ENCODE measurements at regions not wholly inside any gene's neighbourhood (a gene's known extent, or its start where the extent isn't known, plus 50 kb on each side); places are given as distances from the start of the nearest gene placed in this dataset.
"Not testable (repeated sequence)": the region's sequence is repeated elsewhere in the genome, so short reads cannot be mapped to it uniquely, and the experiment has no call there.

GRCh38 chr12:42708374-42708773 is 118.8 kb upstream of the PRICKLE1 start:
- H3K36me3 ChIP-seq (ENCODE audit: control insufficient read depth in 1 of 2, insufficient read depth in 2 of 2, low read length in 1 of 2); DNase-seq; intact Hi-C loops (cut with DNase I): not testable (repeated sequence)

GRCh38 chr12:42707312-42708226 is 118.0 kb upstream of the PRICKLE1 start:
- 92 to 96% methylated on average over 11 of the region's 11 CpGs for WGBS, 2 donors
- ATAC-seq (ENCODE audit: low FRiP score): no peak
- Histone ChIP-seq H3K9me3 (ENCODE audit: control insufficient read depth, low read length) (no peaks in the 10 kb centered on the region), H3K4me3 (ENCODE audit: low read length in 2 of 2) (no peak overlapping the region), H3K36me3 (ENCODE audit: control insufficient read depth in 1 of 2, insufficient read depth in 2 of 2, low read length in 1 of 2) (no peaks in the 10 kb centered on the region), H3K27ac (ENCODE audit: low read depth in 1 of 2, low read length in 2 of 2) (no peak overlapping the region), H3K27me3 (ENCODE audit: control insufficient read depth in 1 of 2, insufficient read depth in 2 of 2, low read length in 1 of 2) (no peaks in the 10 kb centered on the region), H3K4me1 (ENCODE audit: control insufficient read depth in 1 of 2, insufficient read depth in 2 of 2, low read length in 2 of 2) (no peaks in the 10 kb centered on the region)
- no peak for DNase-seq
- intact Hi-C loops (cut with DNase I): no loop called here

More at GRCh38 chr12:42708374-42708773, 118.8 kb upstream of the PRICKLE1 start:
- not testable (repeated sequence) for ATAC-seq (ENCODE audit: low FRiP score); H3K4me1 ChIP-seq (ENCODE audit: control insufficient read depth in 1 of 2, insufficient read depth in 2 of 2, low read length in 2 of 2); H3K27ac ChIP-seq (ENCODE audit: low read depth in 1 of 2, low read length in 2 of 2); H3K27me3 ChIP-seq (ENCODE audit: control insufficient read depth in 1 of 2, insufficient read depth in 2 of 2, low read length in 1 of 2); H3K4me3 ChIP-seq (ENCODE audit: low read length in 2 of 2); H3K9me3 ChIP-seq (ENCODE audit: control insufficient read depth, low read length)
- 80 to 87% methylated on average over 6 of the region's 6 CpGs for WGBS, 2 donors

- no peaks in the 10 kb centered on the region for H3K36me3 ChIP-seq (ENCODE audit: control insufficient read depth in 1 of 2, insufficient read depth in 2 of 2, low read length in 1 of 2)
- intact Hi-C loops (cut with DNase I): no loop called here
- no peaks in the 10 kb centered on the region for H3K4me1 ChIP-seq (ENCODE audit: control insufficient read depth in 1 of 2, insufficient read depth in 2 of 2, low read length in 2 of 2)
- H3K27me3 ChIP-seq (ENCODE audit: control insufficient read depth in 1 of 2, insufficient read depth in 2 of 2, low read length in 1 of 2): no peaks in the 10 kb centered on the region
- no peak for ATAC-seq (ENCODE audit: low FRiP score)
- no peak overlapping the region for H3K27ac ChIP-seq (ENCODE audit: low read depth in 1 of 2, low read length in 2 of 2)
- WGBS, 2 donors: 93 to 100% methylated on average over 1 of the region's 1 CpG
- H3K4me3 ChIP-seq (ENCODE audit: low read length in 2 of 2): no peak overlapping the region
- DNase-seq: no peak
- no peaks in the 10 kb centered on the region for H3K9me3 ChIP-seq (ENCODE audit: control insufficient read depth, low read length)
Measured at GRCh38 chr12:42706321-42706720, 116.8 kb upstream of the PRICKLE1 start.

GRCh38 chr12:42705863-42706262 is 116.3 kb upstream of the PRICKLE1 start:
- no peaks in the 10 kb centered on the region for H3K36me3 ChIP-seq (ENCODE audit: control insufficient read depth in 1 of 2, insufficient read depth in 2 of 2, low read length in 1 of 2)
- intact Hi-C loops (cut with DNase I): no loop called here
- no peak overlapping the region for H3K27ac ChIP-seq (ENCODE audit: low read depth in 1 of 2, low read length in 2 of 2)
- H3K9me3 ChIP-seq (ENCODE audit: control insufficient read depth, low read length): no peaks in the 10 kb centered on the region
- H3K4me1 ChIP-seq (ENCODE audit: control insufficient read depth in 1 of 2, insufficient read depth in 2 of 2, low read length in 2 of 2): no peaks in the 10 kb centered on the region
- ATAC-seq (ENCODE audit: low FRiP score): peak; percentile 56
- H3K27me3 ChIP-seq (ENCODE audit: control insufficient read depth in 1 of 2, insufficient read depth in 2 of 2, low read length in 1 of 2): no peaks in the 10 kb centered on the region
- H3K4me3 ChIP-seq (ENCODE audit: low read length in 2 of 2): no peak overlapping the region
- DNase-seq: peak; percentile 58 to 75
- 31 to 34% methylated on average over 4 of the region's 4 CpGs for WGBS, 2 donors

- ATAC-seq (ENCODE audit: low FRiP score) (no peak), DNase-seq (no peak)
- WGBS, 2 donors: 74 to 82% methylated on average over 2 of the region's 2 CpGs
- no peaks in the 10 kb centered on the region for H3K27me3 ChIP-seq (ENCODE audit: control insufficient read depth in 1 of 2, insufficient read depth in 2 of 2, low read length in 1 of 2)
- H3K27ac ChIP-seq (ENCODE audit: low read depth in 1 of 2, low read length in 2 of 2): no peak overlapping the region
- no peaks in the 10 kb centered on the region for H3K4me1 ChIP-seq (ENCODE audit: control insufficient read depth in 1 of 2, insufficient read depth in 2 of 2, low read length in 2 of 2)
- intact Hi-C loops (cut with DNase I): no loop called here
- no peaks in the 10 kb centered on the region for H3K9me3 ChIP-seq (ENCODE audit: control insufficient read depth, low read length)
- H3K4me3 ChIP-seq (ENCODE audit: low read length in 2 of 2): no peak overlapping the region
- no peaks in the 10 kb centered on the region for H3K36me3 ChIP-seq (ENCODE audit: control insufficient read depth in 1 of 2, insufficient read depth in 2 of 2, low read length in 1 of 2)
Measured at GRCh38 chr12:42704810-42705401, 115.4 kb upstream of the PRICKLE1 start.

GRCh38 chr12:42704340-42704739 is 114.8 kb upstream of the PRICKLE1 start:
- H3K36me3 ChIP-seq (ENCODE audit: control insufficient read depth in 1 of 2, insufficient read depth in 2 of 2, low read length in 1 of 2): no peaks in the 10 kb centered on the region
- no peaks in the 10 kb centered on the region for H3K9me3 ChIP-seq (ENCODE audit: control insufficient read depth, low read length)
- H3K4me3 ChIP-seq (ENCODE audit: low read length in 2 of 2): no peak overlapping the region
- no peaks in the 10 kb centered on the region for H3K4me1 ChIP-seq (ENCODE audit: control insufficient read depth in 1 of 2, insufficient read depth in 2 of 2, low read length in 2 of 2)
- DNase-seq (no peak), ATAC-seq (ENCODE audit: low FRiP score) (no peak)
- no peak overlapping the region for H3K27ac ChIP-seq (ENCODE audit: low read depth in 1 of 2, low read length in 2 of 2)
- no peaks in the 10 kb centered on the region for H3K27me3 ChIP-seq (ENCODE audit: control insufficient read depth in 1 of 2, insufficient read depth in 2 of 2, low read length in 1 of 2)
- intact Hi-C loops (cut with DNase I): no loop called here

GRCh38 chr12:42701084-42701483 is 111.5 kb upstream of the PRICKLE1 start:
- H3K36me3 ChIP-seq (ENCODE audit: control insufficient read depth in 1 of 2, insufficient read depth in 2 of 2, low read length in 1 of 2): no peaks in the 10 kb centered on the region
- no peaks in the 10 kb centered on the region for H3K4me1 ChIP-seq (ENCODE audit: control insufficient read depth in 1 of 2, insufficient read depth in 2 of 2, low read length in 2 of 2)
- H3K27ac ChIP-seq (ENCODE audit: low read depth in 1 of 2, low read length in 2 of 2): no peak overlapping the region
- no peak overlapping the region for H3K4me3 ChIP-seq (ENCODE audit: low read length in 2 of 2)
- 82 to 88% methylated on average over 3 of the region's 3 CpGs for WGBS, 2 donors
- H3K27me3 ChIP-seq (ENCODE audit: control insufficient read depth in 1 of 2, insufficient read depth in 2 of 2, low read length in 1 of 2): no peaks in the 10 kb centered on the region
- intact Hi-C loops (cut with DNase I): no loop called here
- ATAC-seq (ENCODE audit: low FRiP score): no peak
- H3K9me3 ChIP-seq (ENCODE audit: control insufficient read depth, low read length): no peaks in the 10 kb centered on the region
- DNase-seq: no peak

GRCh38 chr12:42698213-42698612 is 108.7 kb upstream of the PRICKLE1 start:
- ATAC-seq (ENCODE audit: low FRiP score) (peak; percentile 65), DNase-seq (no peak)
- H3K4me1 ChIP-seq (ENCODE audit: control insufficient read depth in 1 of 2, insufficient read depth in 2 of 2, low read length in 2 of 2): no peaks in the 10 kb centered on the region
- no peaks in the 10 kb centered on the region for H3K9me3 ChIP-seq (ENCODE audit: control insufficient read depth, low read length)
- no peak overlapping the region for H3K4me3 ChIP-seq (ENCODE audit: low read length in 2 of 2)
- intact Hi-C loops (cut with DNase I): no loop called here
- no peaks in the 10 kb centered on the region for H3K27me3 ChIP-seq (ENCODE audit: control insufficient read depth in 1 of 2, insufficient read depth in 2 of 2, low read length in 1 of 2)
- no peak overlapping the region for H3K27ac ChIP-seq (ENCODE audit: low read depth in 1 of 2, low read length in 2 of 2)
- 89 to 93% methylated on average over 3 of the region's 3 CpGs for WGBS, 2 donors
- H3K36me3 ChIP-seq (ENCODE audit: control insufficient read depth in 1 of 2, insufficient read depth in 2 of 2, low read length in 1 of 2): no peaks in the 10 kb centered on the region
